Activated CD8-positive, alpha-beta memory T cell treated with anti-CD3 and anti-CD28 coated beads for 4 hours (primary cell): ENCODE measurements at regions not wholly inside any gene's neighbourhood (a gene's known extent, or its start where the extent isn't known, plus 50 kb on each side); places are given as distances from the start of the nearest gene placed in this dataset.

Experiments used
- DNase-seq, 2 donors: peaks; one replicate each; pipeline ENCODE4 v3.0.0-alpha.2; 2020; ENCODE audit warnings: low read depth in 2 of 2

- DNase-seq: no peak
Observed at GRCh38 chr6:20313051-20313450, 88.6 kb upstream of the E2F3 start.

- DNase-seq: no peak
Observed at GRCh38 chr6:20313960-20314530, 87.6 kb upstream of the E2F3 start.

GRCh38 chr6:20314866-20315845 is 86.5 kb upstream of the E2F3 start:
- no peak for DNase-seq

DNA sequence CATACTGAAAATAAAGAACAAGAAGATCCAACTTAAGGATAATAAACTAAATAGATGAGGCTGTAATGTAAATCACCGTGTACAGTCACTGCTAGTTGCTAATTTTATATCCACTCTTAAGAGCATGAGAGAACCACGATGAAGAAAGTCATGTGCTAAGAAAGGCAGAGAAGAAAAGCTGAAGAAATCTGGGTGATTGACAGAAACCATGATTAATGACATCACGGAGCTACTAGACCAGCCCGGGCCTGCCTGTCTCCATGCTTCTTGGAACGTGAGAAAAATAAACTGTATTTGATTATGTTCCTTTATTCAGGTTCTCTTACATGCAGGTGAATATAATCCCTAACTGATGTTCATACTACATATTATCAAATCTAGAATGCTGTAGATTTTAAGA is 84.2 kb upstream of the E2F3 start:
- no peak for DNase-seq

DNA sequence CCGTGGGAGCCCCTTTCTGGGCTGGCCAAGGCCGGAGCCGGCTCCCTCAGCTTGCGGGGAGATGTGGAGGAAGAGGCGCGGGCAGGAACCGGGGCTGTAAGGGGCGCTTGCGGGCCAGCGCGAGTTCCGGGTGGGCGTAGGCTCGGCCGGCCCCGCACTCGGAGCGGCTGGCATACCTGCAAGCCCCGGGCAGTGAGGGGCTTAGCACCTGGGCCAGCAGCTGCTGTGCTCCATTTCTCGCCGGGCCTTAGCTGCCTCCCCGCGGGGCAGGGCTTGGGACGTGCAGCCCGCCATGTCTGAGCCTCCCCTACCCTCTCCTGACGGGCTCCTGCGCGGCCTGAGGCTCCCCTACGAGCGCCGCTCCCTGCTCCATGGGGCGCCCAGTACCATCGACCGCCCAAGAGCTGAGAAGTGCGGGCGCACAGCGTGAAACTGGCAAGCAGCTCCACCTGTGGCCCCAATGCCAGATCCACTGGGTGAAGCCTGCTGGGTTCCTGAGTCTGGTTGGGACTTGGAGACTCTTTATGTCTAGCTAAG is 82.8 kb upstream of the E2F3 start:
- DNase-seq: no peak

DNA sequence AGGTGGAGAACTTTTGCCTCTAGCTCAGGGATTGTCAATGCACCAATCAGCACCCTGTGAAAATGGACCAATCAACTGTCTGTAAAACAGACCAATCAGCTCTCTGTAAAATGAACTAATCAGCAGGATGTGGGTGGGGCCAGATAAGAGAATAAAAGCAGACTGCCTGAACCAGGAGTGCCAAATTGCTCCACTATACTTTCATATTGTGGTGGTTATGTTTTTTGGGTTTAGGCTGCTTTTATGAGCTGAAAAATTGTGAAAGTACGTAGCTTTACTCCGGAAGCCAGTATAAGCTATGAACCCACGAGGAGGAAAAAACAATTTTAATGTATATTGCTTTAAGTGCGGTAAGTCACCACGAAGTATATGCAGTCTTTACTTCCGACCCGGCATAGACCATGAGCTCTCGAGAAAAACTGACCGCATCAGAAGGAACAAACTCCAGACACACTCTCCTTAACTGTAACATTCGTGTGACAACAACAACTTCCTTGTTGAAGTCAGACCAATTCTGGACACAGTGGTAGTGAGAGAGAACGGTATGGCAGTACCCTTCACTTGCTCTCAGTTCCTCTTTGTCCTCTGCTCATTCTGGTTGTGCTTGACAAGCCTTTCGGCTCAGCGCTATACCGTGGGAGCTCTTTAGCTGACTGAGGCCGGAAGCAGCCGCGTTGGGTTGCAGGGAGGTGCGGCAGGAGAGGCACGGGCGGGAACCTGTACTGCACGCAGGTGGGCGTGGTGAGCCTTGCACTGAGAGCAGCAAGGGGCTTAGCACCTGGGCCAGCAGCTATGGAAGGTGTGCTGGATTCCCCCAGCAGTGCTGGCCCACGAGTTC is 81.9 kb upstream of the E2F3 start:
- DNase-seq: peak; percentile 30 to 65

DNA sequence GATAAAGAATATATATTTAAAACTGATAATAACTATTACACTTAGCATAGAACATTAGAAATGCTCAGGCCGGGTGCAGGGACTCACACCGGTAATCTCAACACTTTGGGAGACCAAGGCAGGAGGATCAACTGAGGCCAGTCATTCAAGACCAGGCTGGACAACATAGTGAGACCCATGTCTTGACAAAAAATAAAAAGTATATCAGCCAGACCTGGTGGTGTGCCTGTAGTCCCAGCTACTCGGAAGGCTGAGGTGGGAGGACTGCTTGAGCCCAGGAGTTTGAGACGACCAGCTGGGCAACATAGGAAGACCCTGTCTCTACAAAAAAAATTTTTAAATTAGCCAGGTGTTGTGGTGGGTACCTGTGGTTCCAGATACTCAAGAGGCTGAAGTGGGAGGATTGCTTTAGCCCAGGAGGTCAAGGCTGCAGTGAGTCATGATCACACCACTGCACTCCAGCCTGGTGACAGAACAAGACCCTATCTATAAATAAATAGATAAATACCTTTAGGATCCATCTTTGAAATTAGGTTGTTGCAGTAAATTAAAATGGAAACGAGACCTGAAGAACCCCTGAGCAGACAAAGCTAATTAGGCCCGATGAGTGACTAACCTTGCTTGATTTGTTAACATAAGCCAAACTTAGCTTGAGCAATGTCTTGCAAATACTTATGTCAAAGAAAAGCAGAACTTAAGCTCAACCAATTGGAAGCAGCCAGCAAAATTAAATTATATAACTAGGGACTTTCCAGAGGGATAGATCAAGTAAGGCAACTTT is 75.8 kb upstream of the E2F3 start:
- DNase-seq: no peak

- no peak for DNase-seq
Observed at GRCh38 chr6:20326422-20326728, 75.3 kb upstream of the E2F3 start.

DNA sequence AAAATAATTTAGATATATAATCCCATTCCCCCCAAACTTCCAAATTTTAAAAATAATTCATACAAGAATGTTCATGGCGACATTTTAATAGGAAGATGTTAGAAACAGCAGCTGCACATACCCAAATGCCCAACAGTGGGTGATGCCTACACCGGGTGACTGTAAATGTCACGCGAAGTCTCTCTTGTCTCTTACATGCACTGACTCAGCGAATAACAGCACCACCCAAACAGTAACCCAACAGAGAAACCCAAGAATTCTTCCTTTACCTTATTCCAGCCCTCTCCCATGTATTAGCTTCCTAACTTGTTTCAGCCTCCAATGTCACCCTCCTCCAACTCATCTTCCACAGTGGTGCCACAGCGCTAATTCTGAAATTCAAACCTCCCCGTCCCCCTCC is 74.5 kb upstream of the E2F3 start:
- DNase-seq: no peak

DNA sequence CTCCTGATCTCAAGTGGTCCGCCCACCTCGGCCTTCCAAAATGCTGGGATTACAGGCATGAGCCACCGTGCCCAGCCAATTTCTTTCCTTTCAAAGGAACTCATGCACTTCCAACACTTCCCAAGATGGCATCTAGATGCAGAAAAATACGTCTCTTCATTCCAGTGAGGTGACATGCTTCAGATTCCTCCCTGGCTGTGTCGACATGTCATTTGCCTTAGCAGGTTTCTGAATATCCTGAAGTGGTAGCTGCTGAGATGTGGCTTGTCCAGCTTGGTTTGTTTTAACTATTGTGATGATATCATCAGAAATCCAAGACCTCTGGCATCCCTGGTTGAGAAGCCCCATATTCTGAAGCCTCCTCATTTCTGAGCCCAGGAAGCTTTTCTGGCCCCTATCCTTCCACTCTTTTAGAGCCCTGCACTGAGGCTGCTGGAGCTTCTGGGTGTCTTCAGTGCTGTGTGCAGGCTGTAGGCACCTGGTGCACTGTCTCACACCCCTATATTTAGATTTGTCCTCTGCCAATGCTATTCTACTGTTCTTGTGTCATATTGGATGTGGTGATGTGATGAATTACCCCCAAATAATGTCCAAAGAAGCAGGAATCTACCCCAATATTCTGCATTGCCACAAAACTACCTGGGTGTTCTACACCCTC is 73.3 kb upstream of the E2F3 start:
- DNase-seq: no peak

DNA sequence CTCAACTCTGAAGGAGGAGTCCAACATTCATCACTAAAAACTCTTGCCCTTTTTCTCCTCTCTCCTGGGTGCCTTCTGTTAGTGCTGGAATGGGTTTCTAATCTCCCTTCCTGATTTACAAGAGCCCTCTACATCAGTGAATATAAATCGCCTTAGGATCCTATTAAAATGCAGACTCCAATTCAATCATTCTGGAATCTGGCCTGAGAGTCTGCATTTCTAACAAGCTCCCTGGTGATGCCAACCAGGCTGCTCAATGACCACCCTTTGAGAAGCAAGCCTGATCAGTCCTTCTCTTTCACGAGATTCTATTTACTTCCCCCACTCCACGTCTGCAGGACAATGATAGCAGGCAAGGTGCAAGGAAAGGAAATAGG is 72.8 kb upstream of the E2F3 start:
- no peak for DNase-seq

DNA sequence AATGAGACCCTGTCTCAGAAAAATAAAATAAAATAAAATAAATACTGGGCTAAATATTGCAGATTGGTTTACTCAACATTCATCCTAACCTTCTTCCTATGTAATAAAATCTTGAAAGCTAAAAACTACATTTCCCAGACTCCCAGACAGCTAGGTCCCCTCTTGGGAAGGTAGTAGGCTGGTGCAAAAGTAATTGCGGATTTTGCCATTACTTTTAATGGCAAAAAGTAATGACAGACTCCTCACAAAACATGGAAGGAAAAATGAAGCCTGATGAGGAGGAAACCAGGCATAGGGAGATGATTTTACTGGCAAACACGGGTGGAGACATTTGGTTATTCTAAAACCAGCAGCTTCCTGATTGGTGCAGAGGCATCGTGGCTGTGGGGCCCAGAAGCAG is 70.6 kb upstream of the E2F3 start:
- DNase-seq: no peak

- no peak for DNase-seq
Observed at GRCh38 chr6:20331625-20332024, 70.1 kb upstream of the E2F3 start.

DNA sequence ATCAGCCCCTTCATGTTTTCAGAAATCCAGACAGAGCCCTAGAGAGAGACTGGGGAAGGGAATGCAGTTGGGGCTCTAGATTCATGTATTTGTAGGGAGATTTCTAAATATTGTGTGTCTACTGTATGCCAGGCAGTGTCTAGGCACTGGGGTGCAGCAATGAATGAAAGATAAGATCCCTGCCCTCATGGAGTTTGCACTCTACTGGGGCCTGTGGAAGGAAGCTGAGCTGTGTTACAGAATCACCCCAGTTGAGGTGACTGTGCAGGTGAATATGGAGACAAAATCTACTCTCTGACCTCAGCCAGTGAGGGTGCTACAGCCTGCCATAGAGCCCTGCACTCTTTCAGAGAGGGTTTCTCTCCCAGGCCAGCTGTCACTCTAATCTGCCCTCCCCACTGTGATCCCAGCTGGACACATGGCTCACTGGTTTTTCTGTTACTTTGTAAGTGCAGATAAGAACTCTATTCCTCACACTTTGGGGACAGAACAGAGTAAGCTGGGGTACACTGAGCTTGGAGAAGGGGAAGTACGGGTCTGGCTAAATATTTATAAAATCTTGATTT is 69.2 kb upstream of the E2F3 start:
- no peak for DNase-seq

DNA sequence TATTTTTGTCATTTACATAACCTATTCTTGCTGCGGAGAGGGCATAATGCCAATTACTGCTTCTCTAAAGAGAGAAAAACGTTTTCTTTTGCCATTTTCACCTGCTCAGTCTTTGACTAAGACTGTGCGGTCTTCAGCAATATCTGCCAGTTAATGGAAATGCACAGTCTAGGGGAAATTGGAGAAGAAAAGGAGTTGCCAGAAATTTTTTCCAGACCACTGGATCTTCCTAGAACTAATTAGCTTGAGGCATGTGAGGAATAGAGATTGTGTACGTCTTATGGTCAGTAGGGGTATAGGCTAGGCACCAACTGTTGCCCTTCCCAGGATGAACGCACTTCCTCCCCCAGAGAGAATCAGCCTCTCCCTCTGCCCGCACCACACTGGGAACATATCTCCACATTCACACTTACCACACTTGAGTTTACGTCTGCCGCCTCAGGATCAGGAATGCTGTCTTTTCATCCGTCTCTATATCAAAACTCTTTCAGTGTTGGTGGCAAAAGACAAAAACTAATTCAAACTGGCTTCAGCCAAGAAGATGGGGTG is 67.9 kb upstream of the E2F3 start:
- no peak for DNase-seq

DNA sequence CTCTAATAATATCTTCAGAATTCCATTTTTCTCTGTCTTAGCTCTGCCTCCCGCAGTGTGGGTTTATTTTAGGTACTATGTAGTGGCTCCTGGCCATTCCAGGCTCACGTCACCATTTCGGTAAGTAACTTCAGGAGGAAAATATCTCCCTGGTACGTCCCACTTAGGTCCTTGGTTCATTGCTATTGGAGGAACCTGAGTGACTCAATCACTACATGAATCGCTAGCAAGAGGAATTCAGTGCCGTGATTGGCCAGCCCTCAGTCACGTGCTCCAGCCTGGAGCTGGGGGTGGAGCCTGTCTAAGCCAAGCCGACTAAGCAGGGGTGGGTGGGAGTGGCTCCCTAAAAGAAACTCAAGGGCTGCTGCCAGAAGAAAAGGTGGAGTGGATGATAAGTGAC is 67.3 kb upstream of the E2F3 start:
- no peak for DNase-seq

DNA sequence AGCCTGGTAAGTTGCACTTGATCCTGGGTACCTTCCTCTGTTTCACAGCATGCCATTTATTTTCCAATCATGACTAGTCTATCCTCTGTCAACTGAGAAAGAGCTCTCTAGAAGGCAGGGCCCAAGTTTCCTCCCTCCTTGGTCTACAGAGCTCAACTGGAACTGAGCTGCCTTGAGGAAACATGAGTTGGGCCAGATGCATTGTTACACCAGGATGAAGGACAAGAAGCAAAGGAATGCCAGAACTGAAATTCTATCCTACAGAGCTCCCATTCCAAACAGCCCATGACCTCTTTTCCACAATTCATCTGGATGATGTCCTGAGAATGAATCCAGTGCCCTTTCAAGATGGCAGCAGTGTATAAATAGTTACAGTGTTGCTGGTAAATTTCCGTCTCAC is 66.7 kb upstream of the E2F3 start:
- DNase-seq: no peak

DNA sequence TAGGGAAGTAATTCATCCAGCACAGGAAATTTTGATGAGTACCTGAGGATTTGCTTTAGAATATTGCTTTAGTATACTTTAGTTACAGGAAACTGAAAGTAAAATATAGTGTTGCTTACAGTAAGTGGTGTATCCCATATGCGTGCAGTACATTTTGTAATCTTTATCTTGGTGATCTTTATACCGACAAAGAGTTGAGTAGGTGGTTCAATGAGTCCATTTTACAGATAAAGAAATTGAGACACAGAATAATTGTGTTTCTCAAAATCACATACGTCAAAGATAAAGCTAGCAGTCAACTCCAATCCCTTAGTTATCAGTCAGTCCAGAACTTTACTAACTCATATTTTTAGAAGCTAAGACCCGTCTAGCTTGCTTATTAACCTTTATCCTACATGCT is 65.8 kb upstream of the E2F3 start:
- DNase-seq: no peak

DNA sequence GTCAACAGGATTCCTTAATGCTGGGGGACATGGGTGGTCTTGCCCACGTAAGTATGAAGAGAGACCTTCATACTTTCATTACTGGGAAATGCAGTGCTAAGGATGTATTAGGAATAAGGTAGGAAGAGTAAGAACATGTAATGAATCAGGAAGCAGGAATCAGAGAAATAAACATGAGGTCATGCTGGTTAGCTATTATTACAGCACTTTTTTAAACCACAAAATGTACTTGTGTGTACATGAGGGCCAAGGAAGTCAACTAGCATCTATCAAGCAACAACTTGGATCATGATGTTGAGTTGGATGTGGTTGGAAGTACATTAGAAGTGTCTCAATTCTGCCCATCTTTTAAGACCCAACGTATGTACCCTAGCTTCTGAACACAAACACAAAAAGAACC is 63.5 kb upstream of the E2F3 start:
- DNase-seq: no peak

DNA sequence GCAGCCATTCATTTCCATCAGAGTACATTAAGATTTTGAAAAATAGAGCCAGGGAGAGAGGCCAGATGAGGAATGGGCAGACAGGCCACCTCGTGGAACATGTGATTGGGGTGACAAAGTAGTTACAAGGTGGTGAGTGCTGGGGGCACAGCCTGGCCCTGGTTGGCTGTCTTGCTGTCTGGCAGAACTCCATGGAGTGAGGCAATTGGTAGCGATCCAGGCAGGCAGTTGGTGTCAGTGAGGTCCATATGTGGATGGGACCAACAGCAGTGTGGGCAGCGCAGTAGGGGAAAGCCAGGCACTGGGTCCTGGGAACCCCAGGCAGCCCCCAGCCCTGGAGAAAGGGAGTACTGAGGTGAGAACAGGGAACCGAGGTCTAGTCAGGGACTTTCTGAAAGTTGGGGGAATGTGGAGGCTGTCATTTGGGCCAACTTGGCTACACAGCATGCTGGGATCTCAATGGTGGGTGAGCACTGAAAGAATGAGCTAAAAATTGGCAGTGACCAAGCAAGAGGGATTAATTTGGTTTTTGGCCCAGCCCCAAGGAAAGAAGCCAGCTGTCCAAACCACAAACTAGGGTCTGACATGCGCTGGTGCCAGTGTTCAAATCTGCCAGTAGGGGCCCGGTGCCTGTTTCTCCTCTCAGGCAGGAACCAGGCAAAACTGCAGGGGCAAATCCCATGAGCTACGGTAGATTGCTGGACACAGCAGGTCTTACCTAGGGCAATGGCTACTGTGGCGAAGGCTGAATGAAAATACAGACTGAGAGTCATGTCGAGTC is 61.4 kb upstream of the E2F3 start:
- no peak for DNase-seq
